ENCODE measurements at regions not wholly inside any gene's neighbourhood (a gene's known extent, or its start where the extent isn't known, plus 50 kb on each side); places are given as distances from the start of the nearest gene placed in this dataset.

DNA sequence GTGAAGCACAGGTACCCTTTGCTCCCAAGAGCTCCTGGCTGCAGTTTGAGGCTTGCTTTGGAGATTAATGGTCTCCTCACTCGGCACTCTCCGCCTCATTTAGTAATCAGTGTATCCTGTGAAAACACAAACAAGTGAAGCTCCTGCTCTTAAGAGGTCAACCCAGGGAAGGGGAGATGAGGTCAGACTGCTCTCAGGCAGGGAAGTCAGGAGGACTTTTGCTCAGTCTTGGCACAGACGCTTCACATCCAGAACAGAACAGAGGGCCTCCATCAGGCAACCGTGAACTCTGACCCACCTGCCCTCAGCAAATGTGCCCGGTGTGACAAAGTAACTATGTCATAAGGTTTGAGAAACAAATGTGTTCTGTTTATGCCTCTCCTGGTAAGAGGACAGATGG is 428.8 kb upstream of the JARID2 start:
- TF ChIP-seq CTCF (IDR thresholded peaks at IDR 0.05) = no peak
- no peak for DNase-seq (ENCODE audit: low spot score)
- H3K27ac ChIP-seq = no peak overlapping the region
- no peaks in the 10 kb centered on the region for H3K27me3 ChIP-seq
- H3K36me3 ChIP-seq = no peaks in the 10 kb centered on the region
- no peak overlapping the region for H3K4me3 ChIP-seq
- no peaks in the 10 kb centered on the region for H3K9me3 ChIP-seq
- H3K4me1 ChIP-seq = peaks cover 0 to 14% of the 10 kb centered on the region in 2 donors

GRCh38 chr6:14818422-14818884 is 427.4 kb upstream of the JARID2 start:
- no peaks in the 10 kb centered on the region for H3K27me3 ChIP-seq
- no peak overlapping the region for H3K27ac ChIP-seq
- DNase-seq (ENCODE audit: low spot score) = no peak
- no peaks in the 10 kb centered on the region for H3K36me3 ChIP-seq
- peaks cover 0 to 14% of the 10 kb centered on the region in 2 donors for H3K4me1 ChIP-seq
- no peak overlapping the region for H3K4me3 ChIP-seq
- H3K9me3 ChIP-seq = no peaks in the 10 kb centered on the region
- TF ChIP-seq CTCF (IDR thresholded peaks at IDR 0.05) = no peak

DNA sequence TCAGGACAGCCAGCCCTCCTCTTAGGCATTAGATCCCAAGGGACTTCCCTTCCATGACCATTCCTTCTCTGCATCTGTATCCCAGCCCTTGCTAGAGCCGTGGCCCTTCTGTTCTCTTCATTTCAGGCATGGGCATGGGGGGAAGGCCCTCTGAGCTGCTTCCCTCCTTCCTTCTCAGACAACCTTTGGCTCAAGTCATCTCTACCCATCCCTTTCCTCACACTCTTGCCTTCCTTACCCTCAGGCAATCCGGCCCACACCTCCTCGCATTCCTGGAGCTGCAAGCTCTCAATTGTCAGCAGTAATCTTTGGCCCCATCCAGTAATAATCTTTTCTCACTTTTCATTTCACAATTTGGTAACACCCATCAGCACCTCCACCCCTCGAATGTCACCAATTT is 426.9 kb upstream of the JARID2 start:
- Histone ChIP-seq H3K27me3 (no peaks in the 10 kb centered on the region), H3K36me3 (no peaks in the 10 kb centered on the region), H3K27ac (no peak overlapping the region), H3K4me3 (no peak overlapping the region), H3K4me1 (peaks cover 0 to 14% of the 10 kb centered on the region in 2 donors), H3K9me3 (no peaks in the 10 kb centered on the region)
- TF ChIP-seq CTCF (IDR thresholded peaks at IDR 0.05) = no peak
- DNase-seq (ENCODE audit: low spot score) = no peak

GRCh38 chr6:14819840-14820420 is 425.9 kb upstream of the JARID2 start:
- no peak for TF ChIP-seq CTCF (IDR thresholded peaks at IDR 0.05)
- Histone ChIP-seq H3K36me3 (no peaks in the 10 kb centered on the region), H3K27ac (no peak overlapping the region), H3K27me3 (no peaks in the 10 kb centered on the region), H3K9me3 (no peaks in the 10 kb centered on the region), H3K4me3 (no peak overlapping the region), H3K4me1 (peaks cover 0 to 14% of the 10 kb centered on the region in 2 donors)
- no peak for DNase-seq (ENCODE audit: low spot score)

GRCh38 chr6:14822012-14822553 is 423.8 kb upstream of the JARID2 start:
- no peak for TF ChIP-seq CTCF (IDR thresholded peaks at IDR 0.05)
- DNase-seq (ENCODE audit: low spot score) = no peak
- H3K9me3 ChIP-seq = no peaks in the 10 kb centered on the region
- no peaks in the 10 kb centered on the region for H3K36me3 ChIP-seq
- H3K27ac ChIP-seq = no peak overlapping the region
- no peaks in the 10 kb centered on the region for H3K27me3 ChIP-seq
- no peak overlapping the region for H3K4me3 ChIP-seq
- H3K4me1 ChIP-seq = peaks cover 0 to 14% of the 10 kb centered on the region in 2 donors

GRCh38 chr6:14822679-14823078 is 423.2 kb upstream of the JARID2 start:
- no peak overlapping the region for H3K27ac ChIP-seq
- no peak for TF ChIP-seq CTCF (IDR thresholded peaks at IDR 0.05)
- H3K9me3 ChIP-seq = no peaks in the 10 kb centered on the region
- no peak overlapping the region for H3K4me3 ChIP-seq
- H3K4me1 ChIP-seq = peaks cover 0 to 14% of the 10 kb centered on the region in 2 donors
- no peak for DNase-seq (ENCODE audit: low spot score)
- H3K27me3 ChIP-seq = no peaks in the 10 kb centered on the region
- H3K36me3 ChIP-seq = no peaks in the 10 kb centered on the region

Measured in right atrium auricular region (tissue), 2 donors.